Fibroblast of mammary gland (primary cell): ENCODE measurements at regions not wholly inside any gene's neighbourhood (a gene's known extent, or its start where the extent isn't known, plus 50 kb on each side); places are given as distances from the start of the nearest gene placed in this dataset.

Experiments used
- DNase-seq: peaks from one replicate; pipeline ENCODE4 v3.0.0-alpha.2; 2010; ENCODE audit warnings: low read depth
- H3K4me3 ChIP-seq: 2 replicates; pipeline ENCODE4 v1.5.1; 2011; ENCODE audit warnings: low read depth, mild to moderate bottlenecking, low read length, moderate library complexity; ENCODE audit not compliant: control insufficient read depth
- CTCF ChIP-seq: conservative IDR thresholded peaks from 2 replicates; pipeline ENCODE4 v1.5.1; 2011; ENCODE audit warnings: low read depth, low read length, inconsistent platforms; ENCODE audit not compliant: control insufficient read depth, insufficient read depth

- no peak overlapping the region for H3K4me3 ChIP-seq
- no peak for DNase-seq
- no peak for TF ChIP-seq CTCF
These were observed 162.9 kb upstream of the GATA6 start for GRCh38 chr18:22006458-22006857.

DNA sequence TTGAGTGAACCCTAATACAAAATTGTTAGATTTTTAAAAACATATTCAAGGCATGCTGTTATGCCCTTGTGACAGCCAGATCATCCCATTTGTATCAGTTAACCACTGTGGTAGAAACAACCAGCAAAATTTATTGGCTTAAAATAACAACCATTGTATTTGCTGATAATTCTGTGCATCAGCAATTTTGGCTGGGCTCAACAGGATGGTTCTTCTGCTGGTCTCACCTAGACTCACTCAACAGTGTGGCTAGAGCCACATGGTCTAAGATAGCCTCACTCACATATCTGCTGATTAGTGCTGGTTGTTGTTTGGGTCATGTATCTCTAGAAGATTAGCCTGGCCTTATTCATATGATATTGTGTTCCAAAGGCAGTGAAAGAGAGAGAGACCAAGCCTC, 160.1 kb upstream of the GATA6 start:
- no peak for TF ChIP-seq CTCF
- no peak for DNase-seq
- no peak overlapping the region for H3K4me3 ChIP-seq

- no peak for TF ChIP-seq CTCF
- no peak for DNase-seq
- H3K4me3 ChIP-seq, result no peak overlapping the region
These were observed 155.4 kb upstream of the GATA6 start for GRCh38 chr18:22013993-22014392.

DNA sequence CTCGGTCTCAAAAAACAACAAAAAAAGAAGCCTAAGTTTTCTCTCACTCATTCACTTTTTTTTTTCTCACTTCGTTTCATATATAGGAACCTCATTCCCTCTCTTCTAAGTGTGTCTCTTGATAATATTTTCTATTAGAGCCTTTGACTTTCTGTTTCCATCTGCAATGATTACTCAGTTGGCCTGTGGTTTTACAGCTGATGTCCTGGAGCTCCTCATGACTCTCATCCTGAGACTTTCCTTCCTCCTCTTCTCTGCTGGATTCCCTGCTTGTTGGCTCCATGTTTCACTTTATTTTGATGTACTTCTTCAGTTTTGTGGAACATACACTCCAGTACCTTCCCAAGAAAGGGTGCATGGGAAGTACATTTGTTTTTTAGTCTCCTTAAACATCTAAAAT, 154.2 kb upstream of the GATA6 start:
- peak; percentile 48 for DNase-seq
- no peak for TF ChIP-seq CTCF

GRCh38 chr18:22018366-22018765, 151.0 kb upstream of the GATA6 start:
- no peak overlapping the region for H3K4me3 ChIP-seq
- TF ChIP-seq CTCF, result no peak
- no peak for DNase-seq

More for the DNA sequence above, 154.2 kb upstream of the GATA6 start:
- no peak overlapping the region for H3K4me3 ChIP-seq

DNA sequence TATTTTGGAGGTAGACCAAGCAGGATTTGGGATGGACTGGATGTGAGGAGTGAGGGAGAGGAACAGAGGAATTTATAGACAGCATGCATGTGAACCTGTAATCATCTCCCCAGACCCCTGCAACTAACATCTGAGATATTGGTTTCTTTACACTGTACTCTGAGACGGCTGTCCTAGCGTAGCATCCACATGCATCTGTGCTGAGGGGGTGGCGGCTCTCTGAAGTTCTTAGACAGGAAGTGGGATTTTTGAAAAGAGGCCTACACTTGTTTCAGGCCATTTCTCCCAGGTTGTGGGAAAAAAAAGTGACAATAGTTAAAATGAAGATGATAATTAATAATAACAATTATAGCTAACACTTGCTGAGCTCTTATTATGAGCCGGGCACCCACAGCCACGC, 150.2 kb upstream of the GATA6 start:
- H3K4me3 ChIP-seq, result no peak overlapping the region
- DNase-seq, result no peak
- no peak for TF ChIP-seq CTCF
